ENCODE measurements at regions not wholly inside any gene's neighbourhood (a gene's known extent, or its start where the extent isn't known, plus 50 kb on each side); places are given as distances from the start of the nearest gene placed in this dataset.
A peak's percentile ranks its signal among the peaks of the same experiment; 100 is the strongest.
"Not testable (repeated sequence)": the region's sequence is repeated elsewhere in the genome, so short reads cannot be mapped to it uniquely, and the experiment has no call there.

- H3K4me3 ChIP-seq (ENCODE audit: insufficient read depth, low read depth, low read length); DNase-seq; H3K27me3 ChIP-seq (ENCODE audit: control insufficient read depth, insufficient read depth, low read length); H3K36me3 ChIP-seq (replicated peaks; ENCODE audit: control insufficient read depth, insufficient read depth, low read length): not testable (repeated sequence)
Measured at GRCh38 chr4:52157071-52157470, 106.0 kb downstream of the SPATA18 start.

GRCh38 chr4:52157641-52158316 is 106.7 kb downstream of the SPATA18 start:
- Histone ChIP-seq H3K4me3 (ENCODE audit: insufficient read depth, low read depth, low read length) (no peak overlapping the region), H3K27me3 (ENCODE audit: control insufficient read depth, insufficient read depth, low read length) (no peaks in the 10 kb centered on the region), H3K36me3 (replicated peaks; ENCODE audit: control insufficient read depth, insufficient read depth, low read length) (no peaks in the 10 kb centered on the region)
- DNase-seq, result no peak

GRCh38 chr4:52160859-52161258 is 109.8 kb downstream of the SPATA18 start:
- DNase-seq, result no peak
- Histone ChIP-seq H3K4me3 (ENCODE audit: insufficient read depth, low read depth, low read length) (no peak overlapping the region), H3K36me3 (replicated peaks; ENCODE audit: control insufficient read depth, insufficient read depth, low read length) (no peaks in the 10 kb centered on the region), H3K27me3 (ENCODE audit: control insufficient read depth, insufficient read depth, low read length) (no peaks in the 10 kb centered on the region)

- no peak for DNase-seq
- H3K27me3 ChIP-seq (ENCODE audit: control insufficient read depth, insufficient read depth, low read length), result no peaks in the 10 kb centered on the region
- no peak overlapping the region for H3K4me3 ChIP-seq (ENCODE audit: insufficient read depth, low read depth, low read length)
- H3K36me3 ChIP-seq (replicated peaks; ENCODE audit: control insufficient read depth, insufficient read depth, low read length), result no peaks in the 10 kb centered on the region
Measured at GRCh38 chr4:52164116-52164515, 113.0 kb downstream of the SPATA18 start.

DNA sequence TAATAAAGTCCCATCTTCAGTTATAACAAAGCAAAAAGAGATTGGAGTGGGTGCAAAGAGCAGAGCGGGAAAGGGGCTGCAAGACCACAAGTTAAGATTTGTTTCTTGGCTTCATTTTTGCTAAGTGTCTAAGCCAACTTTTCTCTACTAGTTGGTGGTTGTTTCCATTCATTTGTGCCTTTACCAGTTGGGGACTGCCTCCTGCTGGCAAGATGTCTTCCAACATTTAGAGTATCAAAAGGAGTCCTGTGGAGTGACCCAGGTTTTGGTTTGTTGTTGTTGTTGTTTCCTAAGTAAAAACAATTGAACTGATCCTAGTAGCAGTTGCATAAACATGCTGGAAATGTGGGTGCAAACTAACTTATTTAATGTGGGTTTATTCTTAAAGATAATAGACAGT is 121.1 kb downstream of the SPATA18 start:
- Histone ChIP-seq H3K36me3 (replicated peaks; ENCODE audit: control insufficient read depth, insufficient read depth, low read length) (no peaks in the 10 kb centered on the region), H3K27me3 (ENCODE audit: control insufficient read depth, insufficient read depth, low read length) (no peaks in the 10 kb centered on the region), H3K4me3 (ENCODE audit: insufficient read depth, low read depth, low read length) (no peak overlapping the region)
- peak; percentile 12 for DNase-seq

- H3K36me3 ChIP-seq (replicated peaks; ENCODE audit: control insufficient read depth, insufficient read depth, low read length), result no peaks in the 10 kb centered on the region
- H3K4me3 ChIP-seq (ENCODE audit: insufficient read depth, low read depth, low read length), result no peak overlapping the region
- H3K27me3 ChIP-seq (ENCODE audit: control insufficient read depth, insufficient read depth, low read length), result no peaks in the 10 kb centered on the region
- no peak for DNase-seq
Measured at GRCh38 chr4:52173470-52174045, 122.5 kb downstream of the SPATA18 start.

- no peaks in the 10 kb centered on the region for H3K27me3 ChIP-seq (ENCODE audit: control insufficient read depth, insufficient read depth, low read length)
- no peak for DNase-seq
- no peaks in the 10 kb centered on the region for H3K36me3 ChIP-seq (replicated peaks; ENCODE audit: control insufficient read depth, insufficient read depth, low read length)
- H3K4me3 ChIP-seq (ENCODE audit: insufficient read depth, low read depth, low read length), result no peak overlapping the region
Measured at GRCh38 chr4:52187603-52188002, 136.5 kb downstream of the SPATA18 start.

GRCh38 chr4:52192001-52192400 is 140.9 kb downstream of the SPATA18 start:
- H3K27me3 ChIP-seq (ENCODE audit: control insufficient read depth, insufficient read depth, low read length), result no peaks in the 10 kb centered on the region
- no peak overlapping the region for H3K4me3 ChIP-seq (ENCODE audit: insufficient read depth, low read depth, low read length)
- no peak for DNase-seq
- H3K36me3 ChIP-seq (replicated peaks; ENCODE audit: control insufficient read depth, insufficient read depth, low read length), result no peaks in the 10 kb centered on the region

GRCh38 chr4:52192721-52193135 is 141.6 kb downstream of the SPATA18 start:
- H3K4me3 ChIP-seq (ENCODE audit: insufficient read depth, low read depth, low read length), result no peak overlapping the region
- H3K27me3 ChIP-seq (ENCODE audit: control insufficient read depth, insufficient read depth, low read length), result no peaks in the 10 kb centered on the region
- DNase-seq, result no peak
- no peaks in the 10 kb centered on the region for H3K36me3 ChIP-seq (replicated peaks; ENCODE audit: control insufficient read depth, insufficient read depth, low read length)

GRCh38 chr4:52195869-52196268 is 144.8 kb downstream of the SPATA18 start:
- Histone ChIP-seq H3K27me3 (ENCODE audit: control insufficient read depth, insufficient read depth, low read length) (no peaks in the 10 kb centered on the region), H3K36me3 (replicated peaks; ENCODE audit: control insufficient read depth, insufficient read depth, low read length) (no peaks in the 10 kb centered on the region), H3K4me3 (ENCODE audit: insufficient read depth, low read depth, low read length) (no peak overlapping the region)
- DNase-seq, result no peak

DNA sequence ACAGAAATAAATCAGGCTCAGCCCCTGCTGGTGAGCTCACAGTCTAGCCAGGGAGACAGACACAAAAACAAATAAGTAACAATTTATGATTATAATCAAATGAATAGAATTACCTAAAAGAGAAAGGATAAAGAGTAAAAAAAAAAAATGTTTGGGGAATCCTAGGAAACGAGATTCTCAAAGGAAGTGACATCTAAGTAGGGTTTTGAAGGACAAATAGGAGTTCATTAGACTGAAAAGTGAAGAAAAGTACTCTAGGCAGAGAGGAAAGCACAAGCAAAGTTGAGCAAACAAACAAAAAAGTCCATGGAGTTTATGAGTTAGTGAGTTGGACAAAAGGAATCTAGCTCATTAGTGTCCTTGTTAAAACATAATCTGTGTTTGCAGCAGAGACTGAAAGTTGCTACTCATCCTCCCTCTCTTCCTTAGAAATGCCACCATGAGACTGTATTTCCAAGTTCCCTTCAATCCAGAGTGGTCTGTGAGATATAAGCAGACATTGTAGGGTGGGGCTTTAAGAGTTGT is 145.6 kb downstream of the SPATA18 start:
- H3K36me3 ChIP-seq (replicated peaks; ENCODE audit: control insufficient read depth, insufficient read depth, low read length), result no peaks in the 10 kb centered on the region
- no peak overlapping the region for H3K4me3 ChIP-seq (ENCODE audit: insufficient read depth, low read depth, low read length)
- DNase-seq, result no peak
- H3K27me3 ChIP-seq (ENCODE audit: control insufficient read depth, insufficient read depth, low read length), result no peaks in the 10 kb centered on the region

DNA sequence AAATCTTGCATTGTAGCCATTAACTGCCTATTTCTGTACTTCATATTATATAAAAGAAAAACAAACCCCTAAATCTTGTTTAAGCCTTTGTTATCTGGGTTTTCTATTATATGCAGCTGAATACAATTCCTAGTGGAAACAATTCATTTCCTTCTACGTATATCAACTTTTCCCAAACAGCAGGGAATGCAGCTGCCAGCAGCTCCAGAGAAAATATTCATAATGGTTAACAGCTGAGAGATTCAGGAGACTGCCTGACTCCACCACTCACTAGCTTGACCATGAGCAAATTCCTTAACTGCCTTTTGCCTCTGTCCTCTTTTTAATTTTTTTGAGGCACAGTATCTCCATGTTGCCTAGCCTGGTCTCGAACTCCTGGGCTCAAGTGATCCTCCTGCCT is 146.2 kb downstream of the SPATA18 start:
- Histone ChIP-seq H3K36me3 (replicated peaks; ENCODE audit: control insufficient read depth, insufficient read depth, low read length) (no peaks in the 10 kb centered on the region), H3K4me3 (ENCODE audit: insufficient read depth, low read depth, low read length) (no peak overlapping the region), H3K27me3 (ENCODE audit: control insufficient read depth, insufficient read depth, low read length) (no peaks in the 10 kb centered on the region)
- no peak for DNase-seq

DNA sequence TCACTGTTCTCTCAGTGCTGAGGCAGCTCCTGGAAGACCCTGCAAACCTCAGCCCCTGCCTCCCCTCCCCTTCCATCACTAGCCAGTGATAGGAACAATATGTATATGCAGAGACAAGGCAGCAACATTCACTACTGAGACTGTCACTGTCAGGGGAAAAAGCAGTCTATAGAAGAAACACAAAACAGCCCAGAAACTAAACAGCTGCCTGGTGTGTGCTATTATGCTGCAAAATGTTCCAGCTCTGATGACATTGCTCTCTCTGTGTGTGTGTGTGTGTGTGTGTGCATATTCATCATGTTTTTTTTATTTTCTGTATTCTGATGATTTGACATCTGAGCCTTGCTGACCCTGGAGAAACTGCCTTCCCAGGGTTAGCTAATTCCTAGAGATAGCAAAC is 147.2 kb downstream of the SPATA18 start:
- Histone ChIP-seq H3K27me3 (ENCODE audit: control insufficient read depth, insufficient read depth, low read length) (no peaks in the 10 kb centered on the region), H3K4me3 (ENCODE audit: insufficient read depth, low read depth, low read length) (no peak overlapping the region), H3K36me3 (replicated peaks; ENCODE audit: control insufficient read depth, insufficient read depth, low read length) (no peaks in the 10 kb centered on the region)
- no peak for DNase-seq

GRCh38 chr4:52199574-52200338 is 148.7 kb downstream of the SPATA18 start:
- no peak for DNase-seq
- no peaks in the 10 kb centered on the region for H3K27me3 ChIP-seq (ENCODE audit: control insufficient read depth, insufficient read depth, low read length)
- H3K4me3 ChIP-seq (ENCODE audit: insufficient read depth, low read depth, low read length), result no peak overlapping the region
- H3K36me3 ChIP-seq (replicated peaks; ENCODE audit: control insufficient read depth, insufficient read depth, low read length), result no peaks in the 10 kb centered on the region

- H3K36me3 ChIP-seq (replicated peaks; ENCODE audit: control insufficient read depth, insufficient read depth, low read length), result no peaks in the 10 kb centered on the region
- H3K4me3 ChIP-seq (ENCODE audit: insufficient read depth, low read depth, low read length), result no peak overlapping the region
- H3K27me3 ChIP-seq (ENCODE audit: control insufficient read depth, insufficient read depth, low read length), result no peaks in the 10 kb centered on the region
- DNase-seq, result no peak
Measured at GRCh38 chr4:52200339-52200725, 149.2 kb downstream of the SPATA18 start.

Measured in H7 (cell line).